Pancreas (tissue), 10 donors: ENCODE measurements at regions not wholly inside any gene's neighbourhood (a gene's known extent, or its start where the extent isn't known, plus 50 kb on each side); places are given as distances from the start of the nearest gene placed in this dataset.

Source experiments
- ATAC-seq, 4 donors: fragments of 200-7000 bp; cut with Tn5 transposase; one replicate each; pipeline versions ENCODE4 v1.8.0 to v1.9.1; 2020; ENCODE audit warnings: mild to moderate bottlenecking in 4 of 4, moderate library complexity in 4 of 4
- DNase-seq, 6 donors: peaks; one replicate each; pipeline ENCODE4 v3.0.0-alpha.2; 2020
- FAIRE-seq: peaks from 2 replicates; lab custom pipeline; 2012; peaks lifted over from hg19 to GRCh38; lab: Jason Lieb, UNC
- H3K27ac ChIP-seq, 4 donors: fragments of 200-600 bp; sonication (generic); 1 replicate in 3 of 4; 2 replicates in 1 of 4; pipeline versions ENCODE4 v1.5.0 to v1.8.0; 2020
- H3K27me3 ChIP-seq, 4 donors: fragments of 200-600 bp; one replicate each; pipeline ENCODE4 v1.8.0; 2021
- H3K36me3 ChIP-seq, 3 donors: fragments of 200-600 bp; sonication (generic) in 1 of 3; one replicate each; pipeline versions ENCODE4 v1.5.0 to v1.8.0; 2020 to 2021
- H3K4me1 ChIP-seq, 3 donors: fragments of 200-600 bp; one replicate each; pipeline ENCODE4 v1.8.0; 2021
- H3K4me3 ChIP-seq, 4 donors: fragments of 200-600 bp; sonication (generic) in 2 of 4; one replicate each; pipeline versions ENCODE4 v1.5.0 to v1.8.0; 2020 to 2021
- H3K9me3 ChIP-seq, 4 donors: fragments of 200-600 bp; one replicate each; pipeline ENCODE4 v1.8.0; 2021
- CTCF ChIP-seq, 4 donors: fragments of 200-600 bp; sonication (generic) in 3 of 4; IDR thresholded peaks; one replicate each; pipeline versions ENCODE4 v1.5.0 to v1.8.0; 2021; ENCODE audit warnings: antibody characterized with exemption in 4 of 4
- WGBS, 2 donors: extraction: QIAGEN DNeasy Blood & Tissue Kit; methylation state at CpG; one replicate each; pipeline ENCODE4 v1.1.7; 2013; 5-methylcytosine and 5-hydroxymethylcytosine counted together
- intact Hi-C, 3 donors: fragments of 100-400 bp; cut with DNase I; formaldehyde crosslinking; loops; one replicate each; pipeline versions ENCODE4 v1.11.1 to v1.14.2; 2022
- donor health status: healthy with polysubstance abuse.
- donor health status: DM: no; HTN: no; CAD: no; lungs with moderate emphysema.
- donor health status: DM: no; HTN: no; CAD: no.
- donor health status: control.
- donor health status: control.
- donor health status: Bipolar disorder and iron deficiency.
- donor health status: DM: yes; HTN: yes; CAD: no.
- donor health status: DM: no; HTN: no; CAD: no.
- donor health status: DM: no; HTN: no; CAD: no.
- donor health status: DM: yes; HTN: yes; CAD: no.

DNA sequence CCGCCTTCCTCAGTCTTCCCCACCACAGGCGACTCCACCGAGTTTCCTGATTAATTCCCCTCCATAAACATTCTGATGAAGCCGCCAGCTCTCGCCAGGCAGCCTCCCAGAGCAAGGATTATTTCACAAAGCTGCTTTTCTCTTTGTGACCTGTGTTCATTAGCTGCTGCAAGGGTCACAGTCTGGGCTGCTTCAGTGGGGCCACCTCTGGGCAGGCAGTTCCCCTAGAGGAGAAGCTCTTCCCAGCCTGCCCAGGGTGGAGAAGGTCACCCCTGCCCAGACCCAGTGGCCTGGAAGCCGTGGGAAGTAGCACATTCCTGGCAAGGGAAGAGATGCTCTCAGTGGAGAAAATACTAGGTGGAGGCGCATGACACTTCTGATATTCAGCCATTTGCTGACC lies 58.4 kb upstream of the RAPGEF1 start:
- Histone ChIP-seq H3K27me3 (no peaks in the 10 kb centered on the region), H3K9me3 (no peaks in the 10 kb centered on the region), H3K4me1 (no peaks in the 10 kb centered on the region), H3K27ac (no peak overlapping the region), H3K4me3 (no peak overlapping the region), H3K36me3 (no peaks in the 10 kb centered on the region)
- DNase-seq (no peak), FAIRE-seq (no peak), ATAC-seq (no peak)
- intact Hi-C loops, result no loop called here
- WGBS, 2 donors, result 44 to 55% methylated on average over 7 of the region's 7 CpGs
- no peak for TF ChIP-seq CTCF (IDR thresholded peaks at IDR 0.05)

DNA sequence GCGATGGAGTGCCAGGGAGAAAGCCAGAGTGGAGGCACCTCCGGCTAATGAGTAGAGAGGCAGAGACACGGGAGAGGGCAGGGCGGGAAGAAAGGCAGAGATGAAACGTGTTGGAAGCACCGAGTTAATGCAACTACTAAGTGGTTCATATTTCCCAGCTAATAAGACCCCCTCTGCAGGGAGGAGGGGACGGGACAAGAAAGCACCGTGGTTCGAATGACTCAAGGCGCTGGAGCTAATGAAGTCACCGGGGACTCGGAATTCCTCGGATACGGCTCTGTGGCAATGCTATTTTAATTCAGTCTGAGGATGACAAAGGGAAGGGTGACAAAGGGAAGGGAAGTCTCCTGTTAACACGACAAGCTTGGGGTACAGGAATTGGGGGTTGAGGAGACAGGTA lies 54.5 kb upstream of the RAPGEF1 start:
- Histone ChIP-seq H3K27ac (no peak overlapping the region), H3K9me3 (no peaks in the 10 kb centered on the region), H3K36me3 (no peaks in the 10 kb centered on the region), H3K4me1 (no peaks in the 10 kb centered on the region), H3K27me3 (no peaks in the 10 kb centered on the region), H3K4me3 (no peak overlapping the region)
- DNase-seq, result no peak
- intact Hi-C loops, result no loop called here
- ATAC-seq, result no peak
- no peak for FAIRE-seq
- 49 to 55% methylated on average over 15 of the region's 15 CpGs for WGBS, 2 donors
- no peak for TF ChIP-seq CTCF (IDR thresholded peaks at IDR 0.05)

DNA sequence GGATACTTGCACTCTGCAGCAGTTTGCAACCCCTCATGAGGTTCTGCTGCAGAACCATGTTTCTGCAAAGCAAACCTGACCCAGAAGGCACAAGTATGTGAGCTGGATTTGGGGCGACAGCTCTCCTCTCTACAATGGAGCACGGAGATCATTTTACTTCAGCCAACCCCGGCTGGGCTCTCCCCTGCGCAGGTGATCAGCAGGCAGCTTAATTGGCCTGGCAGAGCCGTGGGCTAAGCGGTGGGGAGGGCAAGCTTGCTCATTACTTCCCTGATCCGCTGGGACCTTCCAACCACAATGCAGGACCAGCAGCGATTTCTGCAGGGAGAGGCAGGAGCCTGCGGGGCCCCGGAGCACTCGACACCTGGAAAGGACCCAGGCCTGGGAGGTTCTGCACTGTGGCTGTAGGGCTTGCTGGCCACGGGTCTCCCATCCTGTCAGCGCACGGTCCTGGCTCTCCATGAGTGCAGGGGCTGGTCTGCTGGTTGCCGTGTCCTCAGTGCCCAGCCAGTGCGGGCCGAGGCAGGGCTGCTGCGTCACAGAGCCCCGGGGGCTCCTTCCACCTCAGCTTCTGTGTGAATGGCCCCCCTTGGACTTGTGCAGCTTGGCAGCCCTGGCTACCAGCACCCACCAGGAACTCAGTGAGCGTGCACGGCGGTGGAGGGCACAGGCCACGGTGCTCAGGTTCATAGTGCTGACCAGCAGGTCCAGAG lies 51.8 kb upstream of the RAPGEF1 start:
- no peak overlapping the region for H3K27ac ChIP-seq
- WGBS, 2 donors, result 59 to 66% methylated on average over 23 of the region's 23 CpGs
- H3K9me3 ChIP-seq, result no peaks in the 10 kb centered on the region
- no peak overlapping the region for H3K4me3 ChIP-seq
- H3K27me3 ChIP-seq, result peaks cover 0 to 8% (median 1%) of the 10 kb centered on the region in 4 donors
- intact Hi-C loops, result no loop called here
- DNase-seq (no peak), FAIRE-seq (no peak), ATAC-seq (no peak)
- H3K36me3 ChIP-seq, result no peaks in the 10 kb centered on the region
- no peak for TF ChIP-seq CTCF (IDR thresholded peaks at IDR 0.05)
- no peaks in the 10 kb centered on the region for H3K4me1 ChIP-seq
